Activated CD8-positive, alpha-beta memory T cell treated with anti-CD3 and anti-CD28 coated beads, Interleukin-2, amount 10 ng/mL, durations not matched to agents 7 days and 5 days (primary cell): ENCODE measurements at regions not wholly inside any gene's neighbourhood (a gene's known extent, or its start where the extent isn't known, plus 50 kb on each side); places are given as distances from the start of the nearest gene placed in this dataset.

ENCODE experiments used
- ATAC-seq: fragments of 150-1000 bp; cut with Tn5 transposase; one replicate; pipeline ENCODE4 v1.10.0; 2021; ENCODE audit warnings: moderate library complexity
- CTCF ChIA-PET: fragments of 350-600 bp; sonication (Branson Sonifier 250); formaldehyde crosslinking; loops from one replicate; lab custom pipeline; 2021; ENCODE audit warnings: antibody characterized with exemption; lab: Charles Lee
- DNase-seq: peaks from one replicate; pipeline ENCODE4 v3.0.0-alpha.2; 2020
- H3K27ac Mint-ChIP-seq: one replicate; pipeline ENCODE4 v1.8.0; 2021; ENCODE audit warnings: mild to moderate bottlenecking, mixed read lengths
- H3K27me3 Mint-ChIP-seq: one replicate; pipeline ENCODE4 v1.8.0; 2021; ENCODE audit warnings: mixed read lengths
- H3K36me3 Mint-ChIP-seq: one replicate; pipeline ENCODE4 v1.8.0; 2021; ENCODE audit warnings: mild to moderate bottlenecking, mixed read lengths
- H3K4me1 Mint-ChIP-seq: one replicate; pipeline ENCODE4 v1.8.0; 2021; ENCODE audit warnings: mixed read lengths
- H3K4me3 Mint-ChIP-seq: one replicate; pipeline ENCODE4 v1.8.0; 2021; ENCODE audit warnings: mild to moderate bottlenecking, moderate library complexity, mixed read lengths
- H3K9me3 Mint-ChIP-seq: one replicate; pipeline ENCODE4 v1.8.0; 2022; ENCODE audit warnings: low read depth, mixed read lengths

GRCh38 chr6:240151-240550 is 52.1 kb upstream of the DUSP22 start:
- Mint-ChIP-seq H3K4me1 (peaks cover 25% of the 10 kb centered on the region), H3K36me3 (peaks cover 9% of the 10 kb centered on the region), H3K9me3 (no peaks in the 10 kb centered on the region), H3K4me3 (no peak overlapping the region), H3K27me3 (peaks cover 8% of the 10 kb centered on the region), H3K27ac (no peak overlapping the region)
- DNase-seq = no peak
- CTCF ChIA-PET = no interaction called here
- ATAC-seq = no peak

- Mint-ChIP-seq H3K4me1 (peaks cover 14% of the 10 kb centered on the region), H3K36me3 (peaks cover 6% of the 10 kb centered on the region), H3K9me3 (no peaks in the 10 kb centered on the region), H3K27me3 (peaks cover 8% of the 10 kb centered on the region), H3K4me3 (no peak overlapping the region), H3K27ac (no peak overlapping the region)
- no peak for ATAC-seq
- CTCF ChIA-PET = no interaction called here
- DNase-seq = no peak
Measured at GRCh38 chr6:241336-241865, 50.9 kb upstream of the DUSP22 start.
